ENCODE measurements at regions not wholly inside any gene's neighbourhood (a gene's known extent, or its start where the extent isn't known, plus 50 kb on each side); places are given as distances from the start of the nearest gene placed in this dataset.

DNA sequence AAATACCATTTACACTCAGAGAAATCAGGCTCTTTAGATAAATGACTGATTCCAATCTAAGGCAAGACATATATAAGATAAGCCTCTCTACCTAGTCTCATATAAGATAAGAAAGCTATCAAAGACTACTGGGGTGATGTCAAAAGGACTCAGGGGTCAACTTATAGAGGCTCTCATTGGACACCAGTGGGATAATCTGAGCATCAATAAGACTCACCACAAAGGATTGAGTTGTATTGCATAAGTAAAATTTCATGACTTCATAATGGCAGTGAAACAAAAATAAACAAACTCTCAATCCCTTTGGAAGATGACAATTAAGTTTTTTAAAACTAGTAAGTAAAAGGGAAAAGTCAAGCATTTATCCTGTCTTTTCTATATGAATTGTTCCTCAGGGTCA is 317.8 kb downstream of the SHQ1 start:
- TF ChIP-seq, protein P1, sequence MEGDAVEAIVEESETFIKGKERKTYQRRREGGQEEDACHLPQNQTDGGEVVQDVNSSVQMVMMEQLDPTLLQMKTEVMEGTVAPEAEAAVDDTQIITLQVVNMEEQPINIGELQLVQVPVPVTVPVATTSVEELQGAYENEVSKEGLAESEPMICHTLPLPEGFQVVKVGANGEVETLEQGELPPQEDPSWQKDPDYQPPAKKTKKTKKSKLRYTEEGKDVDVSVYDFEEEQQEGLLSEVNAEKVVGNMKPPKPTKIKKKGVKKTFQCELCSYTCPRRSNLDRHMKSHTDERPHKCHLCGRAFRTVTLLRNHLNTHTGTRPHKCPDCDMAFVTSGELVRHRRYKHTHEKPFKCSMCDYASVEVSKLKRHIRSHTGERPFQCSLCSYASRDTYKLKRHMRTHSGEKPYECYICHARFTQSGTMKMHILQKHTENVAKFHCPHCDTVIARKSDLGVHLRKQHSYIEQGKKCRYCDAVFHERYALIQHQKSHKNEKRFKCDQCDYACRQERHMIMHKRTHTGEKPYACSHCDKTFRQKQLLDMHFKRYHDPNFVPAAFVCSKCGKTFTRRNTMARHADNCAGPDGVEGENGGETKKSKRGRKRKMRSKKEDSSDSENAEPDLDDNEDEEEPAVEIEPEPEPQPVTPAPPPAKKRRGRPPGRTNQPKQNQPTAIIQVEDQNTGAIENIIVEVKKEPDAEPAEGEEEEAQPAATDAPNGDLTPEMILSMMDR (conservative IDR thresholded peaks at IDR 0.05; ENCODE audit: low read depth, low read length) = no peak
- TF ChIP-seq EZH2 (IDR thresholded peaks at IDR 0.05; ENCODE audit: borderline replicate concordance, low read depth, low read length, poor library complexity, severe bottlenecking) = no peak
